CD4-positive, alpha-beta T cell treated with Interleukin-15 for 1 hour (primary cell): ENCODE measurements at regions not wholly inside any gene's neighbourhood (a gene's known extent, or its start where the extent isn't known, plus 50 kb on each side); places are given as distances from the start of the nearest gene placed in this dataset.
"Not testable (repeated sequence)": the region's sequence is repeated elsewhere in the genome, so short reads cannot be mapped to it uniquely, and the experiment has no call there.

Experiments
- DNase-seq: peaks from one replicate; pipeline ENCODE4 v3.0.0-alpha.2; 2020

DNA sequence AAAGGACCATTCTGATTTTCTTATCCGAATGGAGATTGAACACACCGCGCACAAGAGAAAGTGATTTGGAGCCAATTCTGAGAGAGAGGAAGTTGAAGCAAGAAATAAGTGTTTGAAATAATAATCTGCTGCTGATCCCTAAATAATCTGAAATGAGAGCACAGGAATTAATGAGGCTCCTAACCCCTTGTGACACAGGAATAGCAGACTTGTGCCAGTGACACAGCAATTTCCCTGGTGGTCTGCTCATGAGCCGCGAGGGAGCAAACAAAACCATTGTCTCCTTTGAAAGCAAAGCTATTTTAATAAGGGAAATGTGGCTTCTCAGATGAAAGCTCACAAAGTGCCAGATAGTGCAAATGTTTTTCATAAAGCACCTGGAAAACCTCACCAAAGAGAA is 936.1 kb upstream of the WWC1 start:
- no peak for DNase-seq

DNA sequence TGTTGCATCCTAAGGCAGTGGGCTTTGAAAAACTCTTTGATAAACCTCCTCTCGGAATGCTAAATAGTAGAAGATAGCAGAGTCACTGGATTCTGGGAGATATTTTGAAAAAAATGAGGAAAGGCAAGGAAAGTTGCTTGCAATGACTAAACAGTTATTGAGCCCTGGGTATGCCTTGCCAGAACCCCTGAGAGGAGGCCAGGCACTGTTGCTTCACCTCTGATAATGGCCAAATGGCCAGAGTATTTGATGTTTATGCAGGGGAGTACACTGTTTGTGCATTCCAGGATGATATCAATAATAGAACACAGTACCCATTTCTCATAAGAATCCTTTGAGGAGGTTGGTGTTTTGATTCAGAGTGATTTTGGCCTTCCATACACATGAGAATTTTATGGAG is 935.1 kb upstream of the WWC1 start:
- DNase-seq, result no peak

DNA sequence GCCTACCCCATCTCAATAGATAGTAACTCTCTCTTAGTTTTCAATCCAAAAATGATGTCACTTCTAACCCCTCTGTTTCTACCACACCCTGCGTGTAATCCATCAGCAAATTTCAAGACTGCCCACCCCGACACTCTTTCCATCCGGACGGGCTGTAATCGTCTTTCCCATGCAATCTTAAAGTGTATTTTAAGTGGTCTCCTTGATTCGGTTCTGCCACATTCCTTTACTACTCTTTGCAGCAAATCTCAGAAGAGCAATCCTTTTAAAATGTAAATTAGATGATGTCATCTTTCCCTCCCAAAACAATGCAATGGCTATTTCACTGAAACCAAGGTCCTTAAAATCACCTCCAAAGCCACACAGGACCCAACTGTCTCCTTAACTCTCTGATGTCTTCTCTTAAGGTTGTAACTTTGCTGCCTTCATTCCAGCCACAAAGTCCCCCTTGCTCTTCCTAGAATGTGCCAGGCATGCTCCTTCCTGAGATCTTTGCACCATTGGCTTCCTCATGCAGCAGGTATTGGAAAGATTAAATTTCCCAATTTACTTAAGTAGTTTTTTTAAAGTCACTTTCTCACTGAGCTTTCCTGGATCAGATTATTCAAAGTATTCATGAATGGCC is 932.5 kb upstream of the WWC1 start:
- DNase-seq, result no peak

DNA sequence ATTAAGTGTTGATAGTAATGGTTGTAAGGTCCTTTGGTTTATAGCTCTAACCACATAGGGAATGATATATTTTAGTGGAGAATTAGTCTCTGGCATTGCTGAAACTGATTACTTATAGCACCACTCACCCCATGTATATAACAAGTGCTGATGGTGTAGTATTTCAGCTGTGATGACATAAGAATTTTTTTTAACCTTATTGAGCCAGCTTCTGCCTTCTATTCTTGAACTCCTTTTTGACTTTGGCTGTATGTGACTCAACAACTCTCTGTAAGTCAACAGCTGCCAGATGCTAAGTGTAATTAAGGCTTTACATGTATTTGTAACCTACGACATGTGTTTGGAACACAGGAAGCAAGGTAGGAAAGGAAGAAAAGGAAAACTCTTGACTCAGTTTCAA is 929.6 kb upstream of the WWC1 start:
- no peak for DNase-seq

DNA sequence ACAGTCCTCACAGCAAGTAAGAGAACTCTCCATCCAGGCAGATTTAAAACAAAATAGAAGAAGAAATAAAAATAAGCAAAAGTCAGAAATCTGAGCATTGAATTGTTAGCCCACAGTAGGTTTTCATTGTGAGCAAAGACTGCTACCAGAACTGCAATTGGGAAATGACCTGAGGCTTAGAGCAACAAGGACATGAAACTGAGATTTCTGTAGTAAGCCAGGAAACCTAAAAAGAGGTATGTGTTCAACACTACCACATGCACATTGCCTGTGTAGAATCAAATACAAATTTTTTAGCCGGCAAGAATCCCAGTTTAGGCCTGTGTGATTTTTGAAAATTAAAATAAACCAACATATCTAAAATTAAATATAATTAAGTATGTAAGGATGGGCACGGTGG is 928.4 kb upstream of the WWC1 start:
- no peak for DNase-seq

DNA sequence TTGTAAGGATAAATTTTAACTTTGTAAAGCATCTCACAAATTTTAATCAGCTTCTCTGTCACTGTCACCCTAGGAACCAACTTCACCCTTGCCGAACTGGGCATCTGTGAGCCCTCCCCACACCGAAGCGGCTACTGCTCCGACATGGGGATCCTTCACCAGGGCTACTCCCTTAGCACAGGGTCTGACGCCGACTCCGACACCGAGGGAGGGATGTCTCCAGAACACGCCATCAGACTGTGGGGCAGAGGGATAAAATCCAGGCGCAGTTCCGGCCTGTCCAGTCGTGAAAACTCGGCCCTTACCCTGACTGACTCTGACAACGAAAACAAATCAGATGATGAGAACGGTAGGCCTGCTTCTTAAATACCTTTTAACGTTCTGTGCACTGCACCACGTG is 916.3 kb upstream of the WWC1 start:
- DNase-seq, result no peak

DNA sequence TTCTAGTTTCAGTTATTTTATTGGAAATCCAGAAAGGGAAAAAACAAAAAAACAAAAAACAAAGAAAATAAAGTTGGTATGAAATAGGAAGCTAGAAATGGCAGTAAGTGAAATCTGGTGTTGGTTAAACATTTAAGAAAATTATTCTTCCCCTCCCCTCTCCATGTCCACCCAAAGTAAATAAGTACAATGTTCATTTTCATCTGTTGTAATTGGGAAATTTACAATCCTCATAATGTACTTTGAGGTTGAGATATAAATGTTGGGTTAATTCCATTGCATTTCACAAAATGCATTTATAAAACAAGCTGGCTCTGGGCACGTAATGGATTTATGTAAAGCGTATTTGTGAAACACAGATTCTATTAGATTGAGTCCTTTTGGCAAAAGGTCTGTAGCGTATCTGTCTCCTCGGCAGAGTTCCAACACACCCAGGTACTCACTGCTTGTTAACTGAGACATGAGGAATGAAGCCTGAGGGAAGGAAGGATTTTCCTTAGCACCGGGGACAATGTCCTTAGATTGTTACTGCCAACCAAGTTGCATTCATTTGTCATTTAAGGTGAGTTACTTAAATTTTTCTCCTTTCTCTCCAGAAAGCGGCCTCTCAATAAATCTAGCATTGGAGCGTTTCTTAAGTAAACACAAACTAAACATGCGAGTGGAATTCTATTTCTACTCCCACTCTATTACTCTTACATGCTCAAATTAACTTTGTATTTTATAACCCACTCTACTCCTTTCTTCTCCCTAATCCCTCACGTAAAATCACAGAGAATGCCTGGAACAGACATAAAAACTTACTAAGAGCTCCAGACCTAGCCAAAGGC is 912.3 kb upstream of the WWC1 start:
- no peak for DNase-seq

DNA sequence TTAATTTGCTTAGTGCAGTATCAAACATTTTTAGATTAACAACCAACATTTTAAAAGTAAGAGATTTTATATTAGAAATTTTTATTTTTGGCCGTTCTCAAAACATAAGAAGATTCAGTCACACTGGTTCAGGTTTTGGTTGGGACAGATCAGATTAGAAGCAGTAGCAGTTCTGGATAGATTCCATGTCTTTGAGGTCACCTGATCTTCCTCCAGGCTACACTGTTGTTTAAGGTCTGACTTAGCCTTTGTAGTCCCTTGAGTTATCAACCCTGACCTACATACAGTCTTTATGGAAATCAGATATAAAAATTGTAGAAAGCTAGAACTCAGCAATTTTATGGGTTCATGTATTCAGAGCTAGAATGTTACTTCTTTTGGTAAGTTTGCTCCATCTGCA is 910.0 kb upstream of the WWC1 start:
- DNase-seq, result no peak

DNA sequence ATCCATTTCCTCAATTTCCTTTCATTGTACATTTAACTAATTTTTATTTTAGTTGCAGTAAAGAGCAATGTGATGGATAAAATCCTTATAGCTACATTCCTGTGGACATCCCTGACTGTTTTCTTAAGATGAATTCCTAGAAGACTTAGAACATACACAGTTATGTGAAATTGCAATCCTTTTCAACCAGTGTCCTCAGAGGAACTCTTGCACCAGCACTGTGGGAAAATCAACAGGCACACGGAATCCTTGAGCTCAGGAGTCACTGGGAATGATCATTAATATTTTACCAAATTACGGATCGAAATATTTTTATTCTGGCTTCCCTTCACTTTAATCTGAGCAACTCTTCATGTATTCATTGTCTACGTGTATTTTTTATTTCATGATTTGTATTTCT is 901.9 kb upstream of the WWC1 start:
- no peak for DNase-seq

DNA sequence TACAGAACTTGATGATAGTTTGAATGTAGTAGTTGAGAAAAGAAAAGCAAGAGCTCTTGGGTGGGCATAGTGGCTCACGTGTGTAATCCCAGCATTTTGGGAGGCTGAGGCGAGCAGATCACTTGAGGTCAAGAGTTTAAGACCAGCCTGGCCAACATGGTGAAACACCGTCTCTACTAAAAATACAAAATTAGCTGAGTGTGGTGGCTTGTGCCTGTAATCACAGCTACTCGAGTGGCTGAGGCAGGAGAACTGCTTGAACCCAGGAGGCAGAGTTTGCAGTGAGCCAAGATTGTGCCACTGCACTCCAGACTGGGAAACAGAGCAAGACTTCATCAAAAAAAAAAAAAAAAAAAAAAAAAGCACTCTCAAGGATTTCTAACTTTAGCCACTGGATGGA is 900.2 kb upstream of the WWC1 start:
- DNase-seq, result not testable (repeated sequence)

DNA sequence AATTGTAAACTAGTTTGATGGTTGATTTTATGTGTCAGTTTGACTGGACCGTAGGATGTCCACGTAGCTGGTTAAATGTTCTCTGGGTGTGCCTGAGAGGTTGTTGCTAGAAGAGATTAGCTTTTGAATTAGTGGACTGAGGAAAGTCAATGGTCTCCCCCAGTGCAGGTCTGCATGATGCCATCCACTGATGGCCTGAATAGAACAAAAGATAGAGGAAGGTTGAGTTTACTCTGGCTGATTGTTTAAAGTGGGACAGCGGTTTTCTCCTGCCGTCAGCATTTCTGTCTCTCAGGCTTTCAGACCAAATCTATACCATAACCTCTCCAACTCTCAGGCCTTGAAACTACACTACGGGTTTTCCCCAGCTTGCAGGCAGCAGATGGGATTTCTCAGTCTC is 899.2 kb upstream of the WWC1 start:
- DNase-seq, result no peak

DNA sequence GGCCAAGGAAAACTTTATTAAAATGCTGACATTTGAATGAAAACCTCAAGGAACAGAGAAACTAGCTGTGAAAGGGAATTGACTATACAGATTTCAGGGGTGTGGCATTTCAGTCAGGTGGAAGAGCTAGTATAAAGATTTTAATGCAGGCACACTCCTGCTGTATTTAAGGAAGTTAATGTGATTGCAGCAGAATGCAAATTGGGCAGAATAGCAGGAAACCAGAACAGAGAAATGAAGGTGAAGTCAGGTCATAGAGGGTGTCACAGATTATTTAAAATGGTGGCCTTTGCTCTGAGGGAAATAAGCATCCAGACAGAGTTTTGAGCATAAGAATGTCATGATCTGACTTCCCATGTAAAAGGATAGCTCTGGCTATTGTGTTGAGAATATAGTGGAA is 898.1 kb upstream of the WWC1 start:
- no peak for DNase-seq

DNA sequence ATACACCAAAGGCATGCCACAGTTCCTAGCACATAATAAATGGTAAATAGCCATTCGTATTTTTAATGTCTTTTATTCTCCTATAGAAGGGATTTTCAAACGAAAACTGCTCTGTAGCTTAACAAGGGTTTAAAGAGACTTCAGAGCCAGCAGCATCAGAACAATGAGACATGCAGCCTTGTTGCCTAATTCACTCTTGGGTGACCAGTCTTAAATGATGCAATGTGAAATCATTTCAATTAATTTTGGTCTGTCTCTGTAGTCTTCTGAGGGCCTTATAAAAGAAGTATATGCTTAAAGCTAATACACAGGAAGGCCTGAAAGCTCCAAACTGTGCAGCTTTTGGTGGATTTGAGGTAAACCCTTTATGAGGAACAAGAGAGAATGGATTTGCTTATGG is 888.8 kb upstream of the WWC1 start:
- no peak for DNase-seq

DNA sequence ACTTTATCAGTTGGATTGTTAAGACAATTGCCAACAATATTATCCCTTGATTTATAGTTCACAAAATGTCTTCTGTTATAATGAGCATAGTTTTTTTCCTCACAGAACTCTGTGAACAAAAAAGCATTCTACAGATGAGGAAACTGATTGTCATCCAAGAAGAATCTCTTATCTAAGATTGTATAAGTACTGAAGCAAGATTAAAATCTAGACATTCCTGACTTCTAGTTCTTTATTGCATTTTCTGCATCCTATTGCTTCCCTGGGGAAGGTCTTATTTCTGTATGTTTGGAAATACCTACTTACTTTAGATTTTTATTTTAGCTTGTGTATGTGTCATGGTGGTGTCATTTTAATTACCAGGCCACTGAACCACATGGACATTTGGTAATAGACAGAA is 884.9 kb upstream of the WWC1 start:
- no peak for DNase-seq

DNA sequence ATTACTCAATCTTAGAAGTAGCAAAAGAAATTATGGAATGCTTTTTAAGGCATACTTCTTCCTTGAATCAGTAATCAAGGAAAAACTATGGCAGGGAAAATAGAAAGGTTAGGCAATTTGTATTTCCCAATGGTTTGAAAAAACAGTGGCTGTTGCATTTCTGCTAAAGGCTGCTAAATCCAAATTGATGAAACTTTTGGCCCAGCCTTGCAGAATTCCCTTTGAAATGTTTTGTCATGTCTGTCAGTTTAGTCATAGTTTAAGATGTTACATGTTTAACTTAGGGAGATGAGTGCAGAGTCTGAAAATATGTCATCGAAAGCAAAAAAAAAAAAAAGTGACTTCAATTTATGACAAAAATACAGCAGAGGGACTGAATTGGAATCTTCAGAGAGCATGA is 878.9 kb upstream of the WWC1 start:
- DNase-seq, result no peak

DNA sequence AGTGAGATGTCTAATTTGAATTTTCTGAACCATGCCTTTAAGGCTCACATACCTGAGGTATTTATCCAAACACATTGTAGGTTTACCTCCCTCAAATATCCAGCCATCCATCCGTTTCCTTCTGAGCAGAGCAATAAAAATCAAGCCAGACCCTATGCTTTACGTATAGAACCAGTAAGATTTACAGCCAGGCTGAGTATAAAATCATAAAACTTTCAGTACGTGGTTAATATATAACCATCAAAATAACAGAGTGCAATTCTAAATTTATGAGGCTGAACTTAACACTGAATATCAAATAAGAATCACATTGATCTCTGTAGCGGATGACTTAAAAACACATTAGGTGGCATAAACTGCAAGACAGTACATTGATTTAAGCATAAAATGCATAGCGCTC is 877.9 kb upstream of the WWC1 start:
- DNase-seq, result no peak

DNA sequence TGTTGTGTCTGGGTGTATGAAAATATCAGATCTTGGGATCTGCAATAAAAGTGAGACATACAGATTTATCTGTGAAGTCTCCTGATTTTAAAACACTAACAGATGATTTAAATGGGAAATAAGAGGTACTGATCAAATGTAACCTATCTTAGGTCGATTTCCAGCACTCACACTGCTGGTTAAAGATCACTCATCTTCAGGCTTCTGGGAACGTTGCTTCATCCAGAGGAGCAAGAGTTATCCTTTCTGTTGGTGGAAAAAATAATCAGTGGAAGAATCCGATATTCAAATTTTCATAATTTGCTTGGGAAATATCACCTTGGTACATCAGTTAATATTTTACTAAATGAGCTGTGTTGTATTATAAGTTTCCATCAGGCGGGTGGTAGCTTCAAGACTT is 876.8 kb upstream of the WWC1 start:
- no peak for DNase-seq

DNA sequence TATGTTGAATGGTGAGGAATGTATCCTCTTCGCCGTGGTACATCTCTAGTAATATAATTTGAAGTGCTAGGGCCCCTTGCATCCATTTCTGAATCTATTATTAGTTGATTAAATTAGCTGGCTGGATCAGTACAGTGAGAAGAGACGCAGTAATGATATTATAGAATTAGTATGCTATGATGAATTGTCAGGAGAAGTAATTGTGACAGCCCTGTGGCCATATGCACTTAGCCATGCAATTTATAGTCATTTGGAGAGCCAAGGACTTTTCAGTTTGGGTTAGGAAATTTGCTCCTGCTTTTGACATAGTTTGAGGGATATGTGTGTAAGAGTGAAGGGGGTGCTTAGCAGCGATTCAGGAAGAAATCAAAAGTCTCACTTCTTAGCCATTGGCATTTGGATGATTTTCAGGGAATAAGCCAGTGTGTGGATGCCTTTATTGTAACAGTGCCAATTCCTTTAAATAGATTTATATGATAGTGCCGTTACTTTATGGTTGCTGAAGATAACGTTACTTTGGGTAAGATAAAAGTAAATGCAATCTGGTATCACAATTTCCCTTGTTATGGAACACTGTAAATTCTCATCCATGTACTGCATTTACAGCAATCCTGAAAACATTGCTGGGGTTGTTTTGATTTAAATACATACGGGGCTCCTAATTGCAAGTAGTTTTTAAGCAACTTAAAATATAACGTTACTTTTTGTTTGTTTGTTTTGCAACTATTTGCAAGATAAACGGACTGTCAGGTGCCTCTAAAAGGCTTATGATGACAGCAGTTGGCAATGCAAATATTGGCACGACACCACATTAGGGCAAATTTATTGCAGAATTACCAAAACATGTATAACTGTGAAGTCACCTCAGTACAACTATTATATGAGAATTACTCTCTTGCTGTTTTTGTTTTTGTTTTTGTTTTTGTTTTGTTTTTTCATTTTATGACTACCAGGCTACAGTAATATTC is 875.4 kb upstream of the WWC1 start:
- no peak for DNase-seq

DNA sequence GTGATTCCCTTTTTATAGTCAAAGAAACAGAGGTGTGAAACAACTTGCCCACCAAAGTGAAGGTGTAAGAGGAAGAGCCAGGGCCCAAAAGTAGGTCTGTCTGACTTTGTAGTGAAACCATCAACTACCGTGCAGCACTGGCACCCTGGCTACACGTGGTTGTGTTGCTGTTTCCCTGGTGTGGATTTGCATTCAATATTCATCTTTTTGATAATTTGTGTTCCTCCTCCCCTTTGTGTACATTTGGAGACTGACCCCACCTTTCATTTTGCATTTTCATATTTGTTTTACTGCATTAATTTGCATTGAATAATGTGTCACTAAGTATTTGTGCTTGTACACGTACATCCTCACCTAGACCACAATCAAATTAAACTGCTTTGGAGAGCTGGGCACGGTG is 873.8 kb upstream of the WWC1 start:
- DNase-seq, result no peak

DNA sequence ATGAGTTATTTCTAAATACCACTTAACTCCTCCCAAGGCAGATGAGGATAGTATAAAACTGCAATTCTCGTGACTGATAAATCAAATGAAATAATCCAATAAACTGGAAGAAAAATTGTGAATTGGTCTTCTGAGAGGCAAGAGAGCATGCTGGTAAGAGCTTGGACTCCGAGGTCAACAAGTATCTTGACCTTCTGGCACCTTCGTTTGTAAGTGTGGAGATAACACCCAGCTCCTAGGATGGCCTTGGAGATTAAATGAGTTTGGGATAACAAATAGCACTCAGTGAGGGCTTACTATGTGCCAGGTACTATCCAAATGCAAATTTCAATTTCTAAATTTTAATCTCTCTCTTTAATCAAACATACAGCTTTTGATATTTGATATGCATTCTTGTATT is 866.3 kb upstream of the WWC1 start:
- DNase-seq, result no peak

DNA sequence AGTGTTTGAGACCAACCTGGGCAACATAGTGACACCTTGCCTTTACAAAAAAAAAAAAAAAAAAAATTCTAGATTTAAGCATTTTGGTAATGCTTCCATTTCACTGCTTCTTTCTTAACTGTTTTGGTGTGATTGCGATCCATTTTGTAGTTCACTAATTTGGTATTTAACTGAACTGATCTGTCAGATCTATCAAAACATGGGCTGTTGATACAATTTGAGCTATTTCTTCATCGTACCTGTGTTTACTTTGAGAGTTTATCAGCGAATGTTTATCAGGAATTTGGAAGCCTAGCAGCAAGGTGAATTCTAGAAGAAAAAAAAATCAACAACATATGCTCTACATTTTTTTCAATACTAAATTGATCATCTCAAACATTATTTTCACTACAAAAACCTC is 864.9 kb upstream of the WWC1 start:
- no peak for DNase-seq

DNA sequence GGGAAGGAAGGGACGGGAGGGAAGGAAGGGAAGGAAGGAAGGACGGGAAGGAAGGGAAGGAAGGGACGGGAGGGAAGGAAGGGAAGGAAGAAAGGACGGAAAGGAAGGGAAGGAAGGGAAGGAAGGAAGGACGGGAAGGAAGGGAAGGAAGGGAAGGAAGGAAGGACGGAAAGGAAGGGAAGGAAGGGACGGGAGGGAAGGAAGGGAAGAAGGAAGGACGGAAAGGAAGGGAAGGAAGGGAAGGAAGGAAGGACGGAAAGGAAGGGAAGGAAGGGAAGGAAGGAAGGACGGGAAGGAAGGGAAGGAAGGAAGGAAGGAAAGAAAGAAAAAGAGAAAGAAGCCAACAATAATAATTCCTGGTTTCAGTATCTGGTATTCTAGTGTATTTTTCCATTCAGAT is 863.8 kb upstream of the WWC1 start:
- DNase-seq, result not testable (repeated sequence)

DNA sequence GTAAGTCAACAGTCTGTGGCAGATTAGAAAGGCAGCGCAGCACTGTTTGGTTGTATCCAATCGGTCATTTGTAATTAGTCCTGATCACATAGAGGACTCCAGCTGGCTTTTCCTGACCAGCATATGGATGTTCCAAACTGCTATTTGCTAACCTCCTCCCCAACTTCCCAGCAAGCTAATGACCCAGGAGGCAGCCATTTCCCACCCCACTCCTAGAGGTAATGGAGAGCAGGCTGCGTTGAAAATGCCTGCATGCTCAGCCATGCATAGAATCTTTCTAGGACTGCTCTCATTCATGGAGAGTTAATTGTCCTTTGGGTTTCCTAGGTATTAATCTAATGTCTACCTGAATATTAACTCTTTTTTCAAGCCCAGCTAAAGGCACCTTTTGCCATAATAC is 850.6 kb upstream of the WWC1 start:
- no peak for DNase-seq

DNA sequence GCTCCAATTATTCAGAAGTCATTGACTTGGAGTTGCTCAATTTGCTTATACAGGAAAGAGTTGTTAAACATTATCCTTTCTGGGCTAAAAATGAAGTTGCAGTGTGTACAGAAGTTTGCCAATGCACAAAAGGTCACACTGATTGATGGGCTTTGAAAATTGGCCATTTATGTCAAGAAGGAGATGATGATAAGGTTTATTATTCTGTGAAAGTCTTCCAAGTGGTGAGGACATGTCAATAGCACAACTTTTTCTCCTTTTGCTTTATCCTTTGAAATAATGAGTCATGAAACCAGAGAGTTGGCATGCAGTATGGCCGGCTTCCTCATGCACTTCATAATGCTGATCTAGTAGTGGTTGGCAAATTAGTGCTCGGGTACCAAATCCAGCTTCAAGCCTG is 848.5 kb upstream of the WWC1 start:
- no peak for DNase-seq
